GM18520 (cell line): ENCODE measurements at regions not wholly inside any gene's neighbourhood (a gene's known extent, or its start where the extent isn't known, plus 50 kb on each side); places are given as distances from the start of the nearest gene placed in this dataset.

Experiments used
- ATAC-seq: cut with Tn5 transposase; IDR thresholded peaks from one replicate; pipeline ENCODE4 v1.9.1; 2021; ENCODE audit not compliant: unreplicated experiment

GRCh38 chr9:28678097-28678496, 1104.8 kb upstream of the C9orf72 start:
- no peak for ATAC-seq

- no peak for ATAC-seq
These were observed 1114.9 kb upstream of the C9orf72 start for GRCh38 chr9:28688172-28688571.

GRCh38 chr9:28692012-28692411, 1118.7 kb upstream of the C9orf72 start:
- no peak for ATAC-seq

- no peak for ATAC-seq
These were observed 1123.7 kb upstream of the C9orf72 start for GRCh38 chr9:28696960-28697359.

- ATAC-seq, result no peak
These were observed 1126.4 kb upstream of the C9orf72 start for GRCh38 chr9:28699632-28700031.

GRCh38 chr9:28707616-28708015, 1134.3 kb upstream of the C9orf72 start:
- ATAC-seq, result no peak

GRCh38 chr9:28714188-28714587, 1140.9 kb upstream of the C9orf72 start:
- ATAC-seq, result no peak

- no peak for ATAC-seq
These were observed 1144.9 kb upstream of the C9orf72 start for GRCh38 chr9:28718226-28718625.

GRCh38 chr9:28720746-28721145, 1147.5 kb upstream of the C9orf72 start:
- ATAC-seq, result no peak

- ATAC-seq, result no peak
These were observed 1156.8 kb upstream of the C9orf72 start for GRCh38 chr9:28730111-28730510.

GRCh38 chr9:28735738-28736342, 1162.6 kb upstream of the C9orf72 start:
- no peak for ATAC-seq

GRCh38 chr9:28741459-28741858, 1168.2 kb upstream of the C9orf72 start:
- no peak for ATAC-seq

- ATAC-seq, result no peak
These were observed 1174.2 kb upstream of the C9orf72 start for GRCh38 chr9:28747351-28747985.

- ATAC-seq, result no peak
These were observed 1176.9 kb upstream of the C9orf72 start for GRCh38 chr9:28750136-28750535.

- ATAC-seq, result no peak
These were observed 1185.1 kb upstream of the C9orf72 start for GRCh38 chr9:28758341-28758740.

GRCh38 chr9:28758971-28759370, 1185.7 kb upstream of the C9orf72 start:
- no peak for ATAC-seq

GRCh38 chr9:28762167-28762566, 1188.9 kb upstream of the C9orf72 start:
- no peak for ATAC-seq

GRCh38 chr9:28764532-28764931, 1191.3 kb upstream of the C9orf72 start:
- no peak for ATAC-seq

- no peak for ATAC-seq
These were observed 1196.9 kb upstream of the C9orf72 start for GRCh38 chr9:28770226-28770625.

GRCh38 chr9:28770827-28771226, 1197.5 kb upstream of the C9orf72 start:
- ATAC-seq, result no peak

GRCh38 chr9:28774433-28775235, 1201.4 kb upstream of the C9orf72 start:
- no peak for ATAC-seq

GRCh38 chr9:28779243-28779642, 1206.0 kb upstream of the C9orf72 start:
- ATAC-seq, result no peak
